Naive thymus-derived CD8-positive, alpha-beta T cell (primary cell): ENCODE measurements at regions not wholly inside any gene's neighbourhood (a gene's known extent, or its start where the extent isn't known, plus 50 kb on each side); places are given as distances from the start of the nearest gene placed in this dataset.

Experiments used
- ATAC-seq, 2 donors: fragments of 150-1000 bp; cut with Tn5 transposase in 1 of 2; sonication (Bioruptor Pico), chemical (Tn5 transposase) in 1 of 2; 1 replicate in 1 of 2; 2 replicates in 1 of 2; pipeline ENCODE4 v1.10.0; 2021; ENCODE audit warnings: mild to moderate bottlenecking in 2 of 2, moderate library complexity in 2 of 2
- POLR2A ChIA-PET: fragments of 350-600 bp; sonication (Branson Sonifier 250); formaldehyde crosslinking; loops from one replicate; lab custom pipeline; 2021; ENCODE audit warnings: antibody characterized with exemption; lab: Charles Lee
- DNase-seq, 10 donors: peaks; one replicate each; pipeline versions ENCODE4 v3.0.0 to v3.0.0-alpha.2; 2020 to 2022
- H3K27ac Mint-ChIP-seq, 10 donors: one replicate each; pipeline ENCODE4 v1.8.0; 2020 to 2022; ENCODE audit warnings: mild to moderate bottlenecking in 10 of 10, mixed read lengths in 10 of 10, moderate library complexity in 4 of 10, inconsistent platforms in 1 of 10
- H3K27me3 Mint-ChIP-seq, 5 donors: one replicate each; pipeline ENCODE4 v1.8.0; 2021 to 2022; ENCODE audit warnings: mixed read lengths in 5 of 5
- H3K36me3 Mint-ChIP-seq, 3 donors: one replicate each; pipeline ENCODE4 v1.8.0; 2020 to 2022; ENCODE audit warnings: mixed read lengths in 3 of 3, mild to moderate bottlenecking in 2 of 3, inconsistent platforms in 1 of 3
- H3K4me1 Mint-ChIP-seq, 4 donors: one replicate each; pipeline ENCODE4 v1.8.0; 2021 to 2022; ENCODE audit warnings: mixed read lengths in 4 of 4
- H3K4me3 Mint-ChIP-seq, 10 donors: one replicate each; pipeline ENCODE4 v1.8.0; 2020 to 2022; ENCODE audit warnings: mild to moderate bottlenecking in 10 of 10, mixed read lengths in 10 of 10, moderate library complexity in 6 of 10, inconsistent platforms in 1 of 10
- H3K9me3 Mint-ChIP-seq, 9 donors: one replicate each; pipeline ENCODE4 v1.8.0; 2020 to 2022; ENCODE audit warnings: mixed read lengths in 9 of 9, mild to moderate bottlenecking in 3 of 9, inconsistent platforms in 1 of 9, moderate library complexity in 1 of 9

- POLR2A ChIA-PET = no interaction called here
These were observed 243.7 kb downstream of the SLC16A7 start for GRCh38 chr12:59839514-59839913.

GRCh38 chr12:59843260-59843843 lies 247.5 kb downstream of the SLC16A7 start:
- no peak overlapping the region for H3K4me3 Mint-ChIP-seq
- DNase-seq = no peak
- no peak for ATAC-seq
- POLR2A ChIA-PET = no interaction called here
- no peaks in the 10 kb centered on the region for H3K36me3 Mint-ChIP-seq
- H3K9me3 Mint-ChIP-seq = no peaks in the 10 kb centered on the region
- peaks cover 0 to 23% (median 7%) of the 10 kb centered on the region in 5 donors for H3K27me3 Mint-ChIP-seq
- H3K4me1 Mint-ChIP-seq = no peaks in the 10 kb centered on the region
- H3K27ac Mint-ChIP-seq = no peak overlapping the region

More at GRCh38 chr12:59839514-59839913, 243.7 kb downstream of the SLC16A7 start:
- no peak overlapping the region for H3K4me3 Mint-ChIP-seq
- H3K36me3 Mint-ChIP-seq = no peaks in the 10 kb centered on the region
- H3K27me3 Mint-ChIP-seq = peaks cover 0 to 26% (median 7%) of the 10 kb centered on the region in 5 donors
- ATAC-seq (no peak), DNase-seq (no peak)
- H3K4me1 Mint-ChIP-seq = no peaks in the 10 kb centered on the region
- H3K9me3 Mint-ChIP-seq = no peaks in the 10 kb centered on the region
- no peak overlapping the region for H3K27ac Mint-ChIP-seq

- Mint-ChIP-seq H3K27me3 (peaks cover 0 to 16% (median 4%) of the 10 kb centered on the region in 5 donors), H3K9me3 (peaks cover 0 to 3% (median 0%) of the 10 kb centered on the region in 9 donors), H3K4me1 (no peaks in the 10 kb centered on the region), H3K36me3 (no peaks in the 10 kb centered on the region), H3K27ac (no peak overlapping the region), H3K4me3 (no peak overlapping the region)
- POLR2A ChIA-PET = no interaction called here
- ATAC-seq (no peak), DNase-seq (no peak)
These were observed 248.9 kb downstream of the SLC16A7 start for GRCh38 chr12:59844750-59845149.

- Mint-ChIP-seq H3K27me3 (peaks cover 4 to 13% (median 4%) of the 10 kb centered on the region in 5 donors), H3K4me1 (no peaks in the 10 kb centered on the region), H3K4me3 (no peak overlapping the region), H3K36me3 (no peaks in the 10 kb centered on the region), H3K9me3 (peaks cover 0 to 6% (median 0%) of the 10 kb centered on the region in 9 donors), H3K27ac (no peak overlapping the region)
- ATAC-seq (no peak), DNase-seq (no peak)
- POLR2A ChIA-PET = no interaction called here
These were observed 249.5 kb downstream of the SLC16A7 start for GRCh38 chr12:59845293-59845692.

GRCh38 chr12:59847127-59847526 lies 251.3 kb downstream of the SLC16A7 start:
- H3K9me3 Mint-ChIP-seq = peaks cover 0 to 6% (median 0%) of the 10 kb centered on the region in 9 donors
- no peaks in the 10 kb centered on the region for H3K36me3 Mint-ChIP-seq
- no peak for DNase-seq
- no peak overlapping the region for H3K27ac Mint-ChIP-seq
- POLR2A ChIA-PET = no interaction called here
- peaks cover 0 to 13% (median 4%) of the 10 kb centered on the region in 5 donors for H3K27me3 Mint-ChIP-seq
- H3K4me3 Mint-ChIP-seq = no peak overlapping the region
- no peaks in the 10 kb centered on the region for H3K4me1 Mint-ChIP-seq
- no peak for ATAC-seq

- H3K36me3 Mint-ChIP-seq = no peaks in the 10 kb centered on the region
- no peak for ATAC-seq
- H3K4me1 Mint-ChIP-seq = no peaks in the 10 kb centered on the region
- H3K4me3 Mint-ChIP-seq = no peak overlapping the region
- H3K27me3 Mint-ChIP-seq = peaks cover 0 to 7% (median 4%) of the 10 kb centered on the region in 5 donors
- peaks cover 0 to 6% (median 0%) of the 10 kb centered on the region in 9 donors for H3K9me3 Mint-ChIP-seq
- DNase-seq = no peak
- H3K27ac Mint-ChIP-seq = no peak overlapping the region
- POLR2A ChIA-PET = no interaction called here
These were observed 254.4 kb downstream of the SLC16A7 start for GRCh38 chr12:59850268-59850667.

- no peak overlapping the region for H3K4me3 Mint-ChIP-seq
- H3K27ac Mint-ChIP-seq = no peak overlapping the region
- H3K27me3 Mint-ChIP-seq = peaks cover under 1 to 35% (median 15%) of the 10 kb centered on the region in 5 donors
- DNase-seq = no peak
- POLR2A ChIA-PET = no interaction called here
- peaks cover 0 to 17% (median 0%) of the 10 kb centered on the region in 3 donors for H3K36me3 Mint-ChIP-seq
- no peaks in the 10 kb centered on the region for H3K4me1 Mint-ChIP-seq
- ATAC-seq = no peak
- peaks cover 3 to 30% (median 17%) of the 10 kb centered on the region in 9 donors for H3K9me3 Mint-ChIP-seq
These were observed 262.8 kb downstream of the SLC16A7 start for GRCh38 chr12:59858508-59859170.

- Mint-ChIP-seq H3K27ac (no peak overlapping the region), H3K4me3 (no peak overlapping the region), H3K4me1 (no peaks in the 10 kb centered on the region), H3K36me3 (peaks cover 0 to 17% (median 0%) of the 10 kb centered on the region in 3 donors), H3K27me3 (peaks cover 3 to 35% (median 15%) of the 10 kb centered on the region in 5 donors), H3K9me3 (peaks cover 2 to 30% (median 18%) of the 10 kb centered on the region in 9 donors)
- ATAC-seq (no peak), DNase-seq (no peak)
- POLR2A ChIA-PET = no interaction called here
These were observed 263.3 kb downstream of the SLC16A7 start for GRCh38 chr12:59859171-59859510.

- Mint-ChIP-seq H3K4me3 (no peak overlapping the region), H3K36me3 (peaks cover 0 to 11% (median 0%) of the 10 kb centered on the region in 3 donors), H3K27ac (no peak overlapping the region), H3K9me3 (peaks cover 0 to 19% (median 14%) of the 10 kb centered on the region in 9 donors), H3K4me1 (no peaks in the 10 kb centered on the region), H3K27me3 (peaks cover 3 to 33% (median 12%) of the 10 kb centered on the region in 5 donors)
- no peak for DNase-seq
- POLR2A ChIA-PET = no interaction called here
- ATAC-seq = no peak
These were observed 265.8 kb downstream of the SLC16A7 start for GRCh38 chr12:59861635-59862034.

- Mint-ChIP-seq H3K4me3 (no peak overlapping the region), H3K27me3 (peaks cover 2 to 28% (median 9%) of the 10 kb centered on the region in 5 donors), H3K4me1 (no peaks in the 10 kb centered on the region), H3K9me3 (peaks cover 0 to 4% (median 0%) of the 10 kb centered on the region in 9 donors), H3K36me3 (no peaks in the 10 kb centered on the region), H3K27ac (no peak overlapping the region)
- no peak for DNase-seq
- POLR2A ChIA-PET = no interaction called here
- ATAC-seq = no peak
These were observed 271.2 kb downstream of the SLC16A7 start for GRCh38 chr12:59867055-59867454.

GRCh38 chr12:59867689-59868088 lies 271.9 kb downstream of the SLC16A7 start:
- H3K27ac Mint-ChIP-seq = no peak overlapping the region
- H3K36me3 Mint-ChIP-seq = no peaks in the 10 kb centered on the region
- peaks cover 2 to 22% (median 5%) of the 10 kb centered on the region in 5 donors for H3K27me3 Mint-ChIP-seq
- POLR2A ChIA-PET = no interaction called here
- H3K4me3 Mint-ChIP-seq = no peak overlapping the region
- ATAC-seq (no peak), DNase-seq (no peak)
- H3K4me1 Mint-ChIP-seq = no peaks in the 10 kb centered on the region
- peaks cover 0 to 7% (median 0%) of the 10 kb centered on the region in 9 donors for H3K9me3 Mint-ChIP-seq

GRCh38 chr12:59871779-59872178 lies 275.9 kb downstream of the SLC16A7 start:
- Mint-ChIP-seq H3K4me1 (no peaks in the 10 kb centered on the region), H3K4me3 (no peak overlapping the region), H3K9me3 (peaks cover 0 to 8% (median 2%) of the 10 kb centered on the region in 9 donors), H3K36me3 (no peaks in the 10 kb centered on the region), H3K27ac (no peak overlapping the region), H3K27me3 (peaks cover 0 to 10% (median 4%) of the 10 kb centered on the region in 5 donors)
- POLR2A ChIA-PET = no interaction called here
- DNase-seq = no peak
- no peak for ATAC-seq

- DNase-seq (no peak), ATAC-seq (no peak)
- Mint-ChIP-seq H3K4me3 (no peak overlapping the region), H3K27me3 (peaks cover 0 to 10% (median 4%) of the 10 kb centered on the region in 5 donors), H3K27ac (no peak overlapping the region), H3K36me3 (no peaks in the 10 kb centered on the region), H3K4me1 (no peaks in the 10 kb centered on the region), H3K9me3 (peaks cover 0 to 8% (median 2%) of the 10 kb centered on the region in 9 donors)
- POLR2A ChIA-PET = no interaction called here
These were observed 277.3 kb downstream of the SLC16A7 start for GRCh38 chr12:59873136-59873535.
